Esophagus (tissue), 2 donors: ENCODE measurements at regions not wholly inside any gene's neighbourhood (a gene's known extent, or its start where the extent isn't known, plus 50 kb on each side); places are given as distances from the start of the nearest gene placed in this dataset.

Source experiments
- H3K27ac ChIP-seq, 2 donors: one replicate each; pipeline ENCODE4 v1.5.1; 2013; ENCODE audit warnings: low read depth in 2 of 2, mild to moderate bottlenecking in 2 of 2, inconsistent platforms in 1 of 2, low read length in 1 of 2, moderate library complexity in 1 of 2
- H3K27me3 ChIP-seq, 2 donors: one replicate each; pipeline ENCODE4 v1.6.1; 2013; ENCODE audit warnings: low read length in 2 of 2, control low read depth in 1 of 2, mild to moderate bottlenecking in 1 of 2; ENCODE audit not compliant: insufficient read depth in 2 of 2, control insufficient read depth in 1 of 2
- H3K36me3 ChIP-seq, 2 donors: one replicate each; pipeline ENCODE4 v1.6.1; 2013; ENCODE audit warnings: low read length in 1 of 2; ENCODE audit not compliant: control insufficient read depth in 2 of 2, insufficient read depth in 2 of 2
- H3K4me1 ChIP-seq, 2 donors: one replicate each; pipeline ENCODE4 v1.6.1; 2013; ENCODE audit warnings: low read length in 1 of 2; ENCODE audit not compliant: control insufficient read depth in 2 of 2, insufficient read depth in 2 of 2
- H3K4me3 ChIP-seq, 2 donors: one replicate each; pipeline ENCODE4 v1.5.1; 2013; ENCODE audit warnings: low read length in 2 of 2, mild to moderate bottlenecking in 2 of 2, low read depth in 1 of 2, moderate library complexity in 1 of 2
- H3K9me3 ChIP-seq, 2 donors: one replicate each; pipeline ENCODE4 v1.6.1; 2013; ENCODE audit warnings: mild to moderate bottlenecking in 2 of 2, low read depth in 1 of 2, low read length in 1 of 2, moderate library complexity in 1 of 2; ENCODE audit not compliant: control insufficient read depth in 2 of 2, insufficient read depth in 1 of 2
- whole genome bisulfite sequencing, 2 donors: extraction: QIAGEN DNeasy Blood & Tissue Kit; methylation state at CpG; one replicate each; pipeline ENCODE4 v1.1.7; 2013; 5-methylcytosine and 5-hydroxymethylcytosine counted together
- donor health status: healthy with polysubstance abuse.
- donor health status: Bipolar disorder and iron deficiency.

DNA sequence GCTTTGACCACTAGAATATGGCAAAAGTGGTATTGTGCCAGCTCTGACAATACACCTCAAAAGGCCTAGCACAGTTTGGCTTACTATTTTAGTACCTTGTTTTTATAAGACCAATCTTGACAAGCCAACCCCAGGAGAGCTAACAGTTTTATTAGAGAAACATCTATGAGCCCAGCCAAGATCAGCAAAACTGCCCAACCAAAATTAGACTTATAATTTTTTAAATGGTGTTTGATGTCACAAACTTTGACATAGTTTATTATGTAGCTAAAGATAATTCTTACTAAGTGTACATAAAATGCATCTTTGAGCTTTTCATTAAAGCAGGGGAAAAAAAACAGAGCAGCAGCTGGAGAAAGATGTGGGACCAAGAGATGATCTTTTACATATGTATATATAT lies 537.5 kb downstream of the ZPLD1 start:
- Histone ChIP-seq H3K9me3 (no peaks in the 10 kb centered on the region), H3K27me3 (no peaks in the 10 kb centered on the region), H3K4me1 (no peaks in the 10 kb centered on the region), H3K4me3 (no peak overlapping the region), H3K36me3 (no peaks in the 10 kb centered on the region), H3K27ac (no peak overlapping the region)

- 64 to 68% methylated on average over 2 of the region's 2 CpGs for WGBS, 2 donors
These were observed 539.5 kb downstream of the ZPLD1 start for GRCh38 chr3:102974333-102974732.

GRCh38 chr3:102979191-102979590 lies 544.4 kb downstream of the ZPLD1 start:
- Histone ChIP-seq H3K36me3 (no peaks in the 10 kb centered on the region), H3K4me1 (no peaks in the 10 kb centered on the region), H3K4me3 (no peak overlapping the region), H3K9me3 (no peaks in the 10 kb centered on the region), H3K27me3 (no peaks in the 10 kb centered on the region), H3K27ac (no peak overlapping the region)

More at GRCh38 chr3:102974333-102974732, 539.5 kb downstream of the ZPLD1 start:
- Histone ChIP-seq H3K36me3 (no peaks in the 10 kb centered on the region), H3K27me3 (no peaks in the 10 kb centered on the region), H3K27ac (no peak overlapping the region), H3K9me3 (no peaks in the 10 kb centered on the region), H3K4me1 (no peaks in the 10 kb centered on the region), H3K4me3 (no peak overlapping the region)

DNA sequence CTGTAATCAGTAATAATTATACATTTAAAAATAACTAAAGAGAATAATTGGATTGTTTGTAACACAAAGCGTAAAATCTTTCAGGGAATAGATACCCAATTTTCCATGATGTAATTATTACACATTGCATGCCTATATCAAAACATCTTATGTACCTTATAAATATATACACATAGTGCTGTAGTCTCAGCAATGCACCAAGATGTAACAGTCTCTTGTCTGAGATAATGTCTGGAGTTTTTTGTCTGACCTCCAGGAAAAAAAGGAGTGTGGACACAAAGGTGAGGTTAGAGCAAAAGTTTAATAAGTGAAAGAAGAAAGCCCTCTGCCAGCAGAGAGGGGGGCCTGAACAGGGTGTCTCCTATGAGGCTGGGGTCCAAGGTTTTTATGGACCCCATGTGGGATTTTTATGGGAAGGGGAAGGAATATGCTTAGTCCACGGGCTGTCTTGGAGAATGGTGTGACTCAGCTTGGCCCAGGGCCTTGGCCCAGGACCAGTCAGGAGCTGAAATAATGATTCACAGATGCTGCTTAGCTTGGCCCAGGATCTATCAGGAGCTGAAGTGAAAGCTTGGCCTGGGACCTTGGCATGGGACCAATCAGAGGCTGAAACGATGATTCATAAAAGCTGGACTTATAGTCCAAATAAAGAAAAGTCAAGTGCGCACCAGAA lies 545.0 kb downstream of the ZPLD1 start:
- H3K4me1 ChIP-seq: no peaks in the 10 kb centered on the region
- 35 to 37% methylated on average over 4 of the region's 4 CpGs for WGBS, 2 donors
- H3K9me3 ChIP-seq: no peaks in the 10 kb centered on the region
- no peaks in the 10 kb centered on the region for H3K27me3 ChIP-seq
- H3K27ac ChIP-seq: peak overlapping the region; percentile 4 to 24
- H3K36me3 ChIP-seq: no peaks in the 10 kb centered on the region
- H3K4me3 ChIP-seq: no peak overlapping the region

- H3K36me3 ChIP-seq: no peaks in the 10 kb centered on the region
- H3K27me3 ChIP-seq: no peaks in the 10 kb centered on the region
- no peaks in the 10 kb centered on the region for H3K9me3 ChIP-seq
- H3K4me1 ChIP-seq: no peaks in the 10 kb centered on the region
- H3K27ac ChIP-seq: peak overlapping the region in 1 of 2 donors; percentile 4
- no peak overlapping the region for H3K4me3 ChIP-seq
- WGBS, 2 donors: 27 to 31% methylated on average over 1 of the region's 1 CpG
These were observed 545.5 kb downstream of the ZPLD1 start for GRCh38 chr3:102980355-102980696.

GRCh38 chr3:103002425-103003176 lies 567.8 kb downstream of the ZPLD1 start:
- H3K4me3 ChIP-seq: no peak overlapping the region
- H3K27ac ChIP-seq: no peak overlapping the region
- H3K36me3 ChIP-seq: no peaks in the 10 kb centered on the region
- H3K9me3 ChIP-seq: peaks cover 0 to 4% of the 10 kb centered on the region in 2 donors
- 52 to 57% methylated on average over 6 of the region's 6 CpGs for WGBS, 2 donors
- H3K4me1 ChIP-seq: no peaks in the 10 kb centered on the region
- H3K27me3 ChIP-seq: no peaks in the 10 kb centered on the region

DNA sequence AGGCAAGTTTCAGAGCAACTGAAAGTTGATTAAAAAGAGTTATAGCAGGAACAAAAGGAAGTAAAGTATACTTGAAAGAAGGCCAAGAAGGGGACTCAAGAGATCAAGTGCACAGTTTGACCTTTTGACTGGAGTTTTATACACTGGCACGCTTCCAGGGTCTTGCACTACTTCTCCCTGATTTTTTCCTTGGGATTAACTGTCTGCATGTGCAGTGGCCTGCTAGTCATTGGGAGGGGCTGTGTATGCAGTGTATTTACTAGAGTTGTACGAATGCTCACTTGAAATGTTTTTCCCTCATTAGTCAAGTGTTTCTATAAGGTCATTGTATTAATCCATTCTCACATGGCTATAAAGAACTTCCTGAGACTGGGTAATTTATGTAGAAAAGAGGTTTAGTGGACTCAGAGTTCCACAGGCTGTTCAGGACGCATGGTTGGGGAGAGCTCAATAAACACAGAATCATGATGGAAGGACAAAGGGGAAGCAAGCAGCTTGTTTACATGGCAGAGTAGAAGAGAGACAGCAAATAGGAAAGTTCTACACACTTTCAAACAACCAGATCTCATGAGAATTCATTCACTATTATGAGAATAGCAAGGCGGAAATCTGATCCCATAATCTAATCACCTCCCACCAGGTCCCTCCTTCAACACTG lies 571.8 kb downstream of the ZPLD1 start:
- Histone ChIP-seq H3K27me3 (no peaks in the 10 kb centered on the region), H3K36me3 (no peaks in the 10 kb centered on the region), H3K4me3 (no peak overlapping the region), H3K27ac (no peak overlapping the region), H3K9me3 (peaks cover 0 to 6% of the 10 kb centered on the region in 2 donors), H3K4me1 (no peaks in the 10 kb centered on the region)
- 60 to 62% methylated on average over 4 of the region's 4 CpGs for whole genome bisulfite sequencing, 2 donors

GRCh38 chr3:103009609-103010008 lies 574.8 kb downstream of the ZPLD1 start:
- Histone ChIP-seq H3K4me3 (no peak overlapping the region), H3K27me3 (no peaks in the 10 kb centered on the region), H3K9me3 (peaks cover 0 to 4% of the 10 kb centered on the region in 2 donors), H3K27ac (no peak overlapping the region), H3K36me3 (no peaks in the 10 kb centered on the region), H3K4me1 (no peaks in the 10 kb centered on the region)

DNA sequence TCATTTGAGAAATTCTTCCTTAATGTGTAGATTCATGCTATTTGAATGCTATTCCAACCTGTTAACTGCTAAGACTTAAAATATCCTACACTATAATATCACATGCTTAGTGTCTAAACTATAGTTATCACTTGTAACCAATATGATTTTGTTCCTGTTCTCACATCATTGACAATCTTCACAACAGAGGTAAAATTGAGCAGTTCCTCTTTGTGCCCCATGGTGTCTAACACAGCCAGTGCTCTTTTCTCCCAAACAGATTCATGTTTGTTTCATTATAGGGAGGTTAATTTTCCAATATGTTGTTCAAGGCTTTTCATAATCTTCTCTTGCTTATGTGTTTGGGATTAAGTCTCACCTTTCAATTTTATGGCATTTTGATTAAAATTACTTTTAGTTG lies 591.1 kb downstream of the ZPLD1 start:
- Histone ChIP-seq H3K9me3 (no peaks in the 10 kb centered on the region), H3K4me1 (no peaks in the 10 kb centered on the region), H3K27ac (no peak overlapping the region), H3K27me3 (no peaks in the 10 kb centered on the region), H3K36me3 (no peaks in the 10 kb centered on the region), H3K4me3 (no peak overlapping the region)

- WGBS, 2 donors: 83 to 93% methylated on average over 2 of the region's 2 CpGs
- Histone ChIP-seq H3K27ac (no peak overlapping the region), H3K4me3 (no peak overlapping the region), H3K36me3 (no peaks in the 10 kb centered on the region), H3K4me1 (no peaks in the 10 kb centered on the region), H3K27me3 (no peaks in the 10 kb centered on the region), H3K9me3 (no peaks in the 10 kb centered on the region)
These were observed 599.0 kb downstream of the ZPLD1 start for GRCh38 chr3:103033841-103034240.
